SK-N-SH (cell line): ENCODE measurements at regions not wholly inside any gene's neighbourhood (a gene's known extent, or its start where the extent isn't known, plus 50 kb on each side); places are given as distances from the start of the nearest gene placed in this dataset.

Experiments used
- CTCF ChIP-seq: fragments of 200-600 bp; sonication (generic); IDR thresholded peaks from 2 replicates; pipeline ENCODE4 v1.6.1; 2017; ENCODE audit warnings: antibody characterized with exemption, mild to moderate bottlenecking, moderate library complexity
- NRF1 ChIP-seq: IDR thresholded peaks from 2 replicates; pipeline ENCODE4 v1.6.1; 2012; ENCODE audit warnings: low read depth, mild to moderate bottlenecking, low read length
- TF ChIP-seq, protein P1 (sequence below): IDR thresholded peaks from 2 replicates; pipeline ENCODE4 v1.4.0; 2012; ENCODE audit warnings: low read depth

DNA sequence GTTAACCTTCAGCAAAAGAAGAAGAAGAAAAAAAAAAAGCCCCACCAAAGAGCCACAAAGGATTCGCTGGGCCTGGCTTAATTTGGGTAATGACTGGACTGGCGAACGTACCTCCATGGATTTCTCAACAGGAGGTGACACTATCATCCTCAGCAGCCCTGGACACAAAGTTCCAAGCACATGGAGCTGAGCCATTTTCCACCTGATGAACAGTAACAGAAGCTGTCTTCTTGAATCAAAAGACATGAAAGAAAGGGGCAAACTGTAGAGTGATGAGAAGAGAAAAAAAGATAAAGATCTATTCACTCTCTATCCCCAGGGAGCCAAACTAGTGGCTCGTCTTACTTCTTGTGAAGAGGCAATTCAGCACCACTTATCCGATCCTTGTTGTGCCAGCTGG is 150.2 kb upstream of the TRPM3 start:
- TF ChIP-seq CTCF: no peak
- TF ChIP-seq, protein P1, sequence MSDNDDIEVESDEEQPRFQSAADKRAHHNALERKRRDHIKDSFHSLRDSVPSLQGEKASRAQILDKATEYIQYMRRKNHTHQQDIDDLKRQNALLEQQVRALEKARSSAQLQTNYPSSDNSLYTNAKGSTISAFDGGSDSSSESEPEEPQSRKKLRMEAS: no peak
- TF ChIP-seq NRF1: no peak
